Naive thymus-derived CD4-positive, alpha-beta T cell (primary cell): ENCODE measurements at regions not wholly inside any gene's neighbourhood (a gene's known extent, or its start where the extent isn't known, plus 50 kb on each side); places are given as distances from the start of the nearest gene placed in this dataset.

ENCODE experiments used
- ATAC-seq: fragments of 150-1000 bp; cut with Tn5 transposase; 2 replicates; pipeline ENCODE4 v1.10.0; 2021; ENCODE audit warnings: mild to moderate bottlenecking, moderate library complexity
- CTCF ChIA-PET: fragments of 350-600 bp; sonication (Branson Sonifier 250); formaldehyde crosslinking; loops from one replicate; lab custom pipeline; 2021; ENCODE audit warnings: antibody characterized with exemption; lab: Charles Lee
- POLR2A ChIA-PET: fragments of 350-600 bp; sonication (Branson Sonifier 250); formaldehyde crosslinking; loops from one replicate; lab custom pipeline; 2021; ENCODE audit warnings: antibody characterized with exemption, inconsistent platforms; lab: Charles Lee
- DNase-seq, 9 donors: peaks; one replicate each; pipeline versions ENCODE4 v3.0.0 to v3.0.0-alpha.2; 2020 to 2022; ENCODE audit warnings: mixed read lengths in 1 of 9
- H3K27ac ChIP-seq: one replicate; pipeline ENCODE4 v1.7.0; 2013; ENCODE audit warnings: mild to moderate bottlenecking, low read depth, low read length, moderate library complexity
- H3K27me3 ChIP-seq, 2 donors: one replicate each; pipeline ENCODE4 v1.7.0; 2013; ENCODE audit warnings: low read length in 2 of 2, mild to moderate bottlenecking in 2 of 2, moderate library complexity in 2 of 2; ENCODE audit not compliant: control insufficient read depth in 2 of 2, insufficient read depth in 2 of 2
- H3K36me3 ChIP-seq, 3 experiments: 1 replicate in 2 of 3; 2 replicates in 1 of 3; pipeline ENCODE4 v1.7.0; 2013; ENCODE audit warnings: low read length in 3 of 3, mild to moderate bottlenecking in 3 of 3, moderate library complexity in 1 of 3; ENCODE audit not compliant: insufficient read depth in 3 of 3, control insufficient read depth in 2 of 3
- H3K4me1 ChIP-seq, 2 donors: one replicate each; pipeline ENCODE4 v1.7.0; 2013; ENCODE audit warnings: low read length in 2 of 2, mild to moderate bottlenecking in 2 of 2, moderate library complexity in 1 of 2; ENCODE audit not compliant: control insufficient read depth in 2 of 2, insufficient read depth in 2 of 2
- H3K4me3 ChIP-seq: 2 replicates; pipeline ENCODE4 v1.7.0; 2013; ENCODE audit warnings: mild to moderate bottlenecking, low read length
- H3K9me3 ChIP-seq, 3 experiments: 1 replicate in 2 of 3; 2 replicates in 1 of 3; pipeline ENCODE4 v1.7.0; 2013; ENCODE audit warnings: low read length in 3 of 3; ENCODE audit not compliant: control insufficient read depth in 2 of 3
- H3K27ac Mint-ChIP-seq, 9 donors: one replicate each; pipeline ENCODE4 v1.8.0; 2020 to 2022; ENCODE audit warnings: mixed read lengths in 9 of 9, mild to moderate bottlenecking in 8 of 9, moderate library complexity in 5 of 9, inconsistent platforms in 2 of 9
- H3K27me3 Mint-ChIP-seq, 5 donors: one replicate each; pipeline ENCODE4 v1.8.0; 2021 to 2022; ENCODE audit warnings: mixed read lengths in 5 of 5, mild to moderate bottlenecking in 1 of 5
- H3K36me3 Mint-ChIP-seq, 5 donors: one replicate each; pipeline ENCODE4 v1.8.0; 2020 to 2022; ENCODE audit warnings: mixed read lengths in 5 of 5, mild to moderate bottlenecking in 3 of 5, inconsistent platforms in 1 of 5
- H3K4me1 Mint-ChIP-seq, 7 donors: one replicate each; pipeline ENCODE4 v1.8.0; 2020 to 2022; ENCODE audit warnings: mixed read lengths in 7 of 7, mild to moderate bottlenecking in 3 of 7, inconsistent platforms in 1 of 7
- H3K4me3 Mint-ChIP-seq, 10 donors: one replicate each; pipeline ENCODE4 v1.8.0; 2020 to 2022; ENCODE audit warnings: mild to moderate bottlenecking in 10 of 10, mixed read lengths in 10 of 10, moderate library complexity in 6 of 10, inconsistent platforms in 2 of 10
- H3K9me3 Mint-ChIP-seq, 11 donors: one replicate each; pipeline ENCODE4 v1.8.0; 2020 to 2022; ENCODE audit warnings: mixed read lengths in 11 of 11, mild to moderate bottlenecking in 4 of 11, inconsistent platforms in 1 of 11, moderate library complexity in 1 of 11
- intact Hi-C, 2 donors: fragments of 100-400 bp; cut with micrococcal nuclease; formaldehyde crosslinking; loops; one replicate each; pipeline ENCODE4 v1.15.1; 2023

GRCh38 chr6:21300439-21300838 lies 293.1 kb upstream of the SOX4 start:
- no peak overlapping the region for H3K27ac Mint-ChIP-seq

GRCh38 chr6:21305893-21306332 lies 287.6 kb upstream of the SOX4 start:
- Histone ChIP-seq H3K4me1 (no peaks in the 10 kb centered on the region), H3K27me3 (no peaks in the 10 kb centered on the region), H3K9me3 (no peaks in the 10 kb centered on the region), H3K4me3 (no peak overlapping the region), H3K36me3 (no peaks in the 10 kb centered on the region), H3K27ac (no peak overlapping the region)
- no peaks in the 10 kb centered on the region for H3K4me1 Mint-ChIP-seq
- H3K4me3 Mint-ChIP-seq: no peak overlapping the region
- intact Hi-C loops: no loop called here
- no peak for DNase-seq
- H3K9me3 Mint-ChIP-seq: peaks cover 0 to 14% (median 3%) of the 10 kb centered on the region in 11 donors
- H3K36me3 Mint-ChIP-seq: no peaks in the 10 kb centered on the region
- ChIA-PET CTCF (no interaction called here), POLR2A (no interaction called here)
- ATAC-seq: no peak
- peaks cover 4 to 13% (median 5%) of the 10 kb centered on the region in 5 donors for H3K27me3 Mint-ChIP-seq
- no peak overlapping the region for H3K27ac Mint-ChIP-seq

More at GRCh38 chr6:21300439-21300838, 293.1 kb upstream of the SOX4 start:
- intact Hi-C loops: no loop called here
- Histone ChIP-seq H3K9me3 (no peaks in the 10 kb centered on the region), H3K27ac (no peak overlapping the region), H3K27me3 (no peaks in the 10 kb centered on the region), H3K4me3 (no peak overlapping the region), H3K4me1 (no peaks in the 10 kb centered on the region), H3K36me3 (no peaks in the 10 kb centered on the region)
- ATAC-seq (no peak), DNase-seq (no peak)
- Mint-ChIP-seq H3K36me3 (no peaks in the 10 kb centered on the region), H3K4me1 (no peaks in the 10 kb centered on the region), H3K27me3 (peaks cover 3 to 14% (median 12%) of the 10 kb centered on the region in 5 donors), H3K4me3 (no peak overlapping the region), H3K9me3 (peaks cover 0 to 31% (median 3%) of the 10 kb centered on the region in 11 donors)
- ChIA-PET POLR2A (no interaction called here), CTCF (no interaction called here)

- no peaks in the 10 kb centered on the region for H3K36me3 Mint-ChIP-seq
- CTCF ChIA-PET: no interaction called here
Observed at GRCh38 chr6:21306546-21306945, 287.0 kb upstream of the SOX4 start.

GRCh38 chr6:21309807-21310221 lies 283.7 kb upstream of the SOX4 start:
- H3K4me1 Mint-ChIP-seq: no peaks in the 10 kb centered on the region
- H3K27ac ChIP-seq: no peak overlapping the region
- no peak overlapping the region for H3K27ac Mint-ChIP-seq
- no peak for ATAC-seq
- no peaks in the 10 kb centered on the region for H3K4me1 ChIP-seq
- no peak for DNase-seq
- ChIA-PET CTCF (no interaction called here), POLR2A (no interaction called here)
- H3K36me3 ChIP-seq: no peaks in the 10 kb centered on the region
- no peaks in the 10 kb centered on the region for H3K9me3 ChIP-seq
- no peaks in the 10 kb centered on the region for H3K36me3 Mint-ChIP-seq
- no peak overlapping the region for H3K4me3 ChIP-seq
- H3K27me3 Mint-ChIP-seq: peaks cover 5 to 23% (median 10%) of the 10 kb centered on the region in 5 donors
- no peak overlapping the region for H3K4me3 Mint-ChIP-seq
- H3K27me3 ChIP-seq: no peaks in the 10 kb centered on the region
- intact Hi-C loops: no loop called here
- peaks cover 0 to 2% (median 0%) of the 10 kb centered on the region in 11 donors for H3K9me3 Mint-ChIP-seq

More at GRCh38 chr6:21306546-21306945, 287.0 kb upstream of the SOX4 start:
- no peak for ATAC-seq
- peaks cover 0 to 12% (median 2%) of the 10 kb centered on the region in 11 donors for H3K9me3 Mint-ChIP-seq
- Histone ChIP-seq H3K27me3 (no peaks in the 10 kb centered on the region), H3K36me3 (no peaks in the 10 kb centered on the region), H3K9me3 (no peaks in the 10 kb centered on the region), H3K4me3 (no peak overlapping the region), H3K4me1 (no peaks in the 10 kb centered on the region), H3K27ac (no peak overlapping the region)
- no peaks in the 10 kb centered on the region for H3K4me1 Mint-ChIP-seq
- intact Hi-C loops: no loop called here
- no peak for DNase-seq
- peaks cover 4 to 17% (median 10%) of the 10 kb centered on the region in 5 donors for H3K27me3 Mint-ChIP-seq
- no peak overlapping the region for H3K27ac Mint-ChIP-seq
- POLR2A ChIA-PET: no interaction called here
- H3K4me3 Mint-ChIP-seq: no peak overlapping the region

- H3K4me1 Mint-ChIP-seq: no peaks in the 10 kb centered on the region
- H3K9me3 Mint-ChIP-seq: peaks cover 0 to 2% (median 0%) of the 10 kb centered on the region in 11 donors
- Histone ChIP-seq H3K9me3 (no peaks in the 10 kb centered on the region), H3K4me3 (no peak overlapping the region), H3K27ac (no peak overlapping the region), H3K27me3 (no peaks in the 10 kb centered on the region), H3K36me3 (no peaks in the 10 kb centered on the region), H3K4me1 (no peaks in the 10 kb centered on the region)
- DNase-seq (no peak), ATAC-seq (no peak)
- POLR2A ChIA-PET: no interaction called here
- H3K4me3 Mint-ChIP-seq: no peak overlapping the region
- no peaks in the 10 kb centered on the region for H3K36me3 Mint-ChIP-seq
- intact Hi-C loops: no loop called here
- no peak overlapping the region for H3K27ac Mint-ChIP-seq
- H3K27me3 Mint-ChIP-seq: peaks cover 7 to 23% (median 10%) of the 10 kb centered on the region in 5 donors
- CTCF ChIA-PET: no interaction called here
Observed at GRCh38 chr6:21310568-21311140, 282.9 kb upstream of the SOX4 start.

GRCh38 chr6:21312118-21312517 lies 281.4 kb upstream of the SOX4 start:
- no peaks in the 10 kb centered on the region for H3K4me1 Mint-ChIP-seq
- Histone ChIP-seq H3K9me3 (no peaks in the 10 kb centered on the region), H3K4me3 (no peak overlapping the region), H3K27me3 (no peaks in the 10 kb centered on the region), H3K27ac (no peak overlapping the region), H3K36me3 (no peaks in the 10 kb centered on the region), H3K4me1 (no peaks in the 10 kb centered on the region)
- ChIA-PET POLR2A (no interaction called here), CTCF (no interaction called here)
- intact Hi-C loops: no loop called here
- no peak overlapping the region for H3K27ac Mint-ChIP-seq
- H3K36me3 Mint-ChIP-seq: no peaks in the 10 kb centered on the region
- ATAC-seq (no peak), DNase-seq (no peak)
- H3K4me3 Mint-ChIP-seq: no peak overlapping the region
- peaks cover 0 to 2% (median 0%) of the 10 kb centered on the region in 11 donors for H3K9me3 Mint-ChIP-seq
- H3K27me3 Mint-ChIP-seq: peaks cover 7 to 23% (median 10%) of the 10 kb centered on the region in 5 donors

- no peaks in the 10 kb centered on the region for H3K4me1 Mint-ChIP-seq
- Histone ChIP-seq H3K27me3 (no peaks in the 10 kb centered on the region), H3K27ac (no peak overlapping the region), H3K4me1 (no peaks in the 10 kb centered on the region), H3K9me3 (no peaks in the 10 kb centered on the region), H3K36me3 (no peaks in the 10 kb centered on the region), H3K4me3 (no peak overlapping the region)
- H3K27me3 Mint-ChIP-seq: peaks cover 0 to 6% (median 0%) of the 10 kb centered on the region in 5 donors
- H3K27ac Mint-ChIP-seq: no peak overlapping the region
- H3K9me3 Mint-ChIP-seq: peaks cover 0 to 14% (median 5%) of the 10 kb centered on the region in 11 donors
- H3K4me3 Mint-ChIP-seq: no peak overlapping the region
- ChIA-PET CTCF (no interaction called here), POLR2A (no interaction called here)
- DNase-seq (no peak), ATAC-seq (no peak)
- H3K36me3 Mint-ChIP-seq: peaks cover 0 to 8% (median 0%) of the 10 kb centered on the region in 5 donors
- intact Hi-C loops: no loop called here
Observed at GRCh38 chr6:21317642-21318041, 275.9 kb upstream of the SOX4 start.
